ENCODE measurements at regions not wholly inside any gene's neighbourhood (a gene's known extent, or its start where the extent isn't known, plus 50 kb on each side); places are given as distances from the start of the nearest gene placed in this dataset.

- Histone ChIP-seq H3K4me3 (ENCODE audit: low read length) (no peak overlapping the region), H3K27ac (ENCODE audit: low read depth, low read length) (no peak overlapping the region), H3K9me3 (ENCODE audit: low read length) (no peaks in the 10 kb centered on the region), H3K27me3 (ENCODE audit: insufficient read depth, low read length, poor library complexity, severe bottlenecking) (no peaks in the 10 kb centered on the region), H3K36me3 (ENCODE audit: insufficient read depth, low read length) (no peaks in the 10 kb centered on the region), H3K4me1 (ENCODE audit: insufficient read depth, low read length) (no peaks in the 10 kb centered on the region)
- Mint-ChIP-seq H3K27me3 (no peaks in the 10 kb centered on the region), H3K9me3 (peaks cover 0 to 10% (median 5%) of the 10 kb centered on the region in 5 donors), H3K4me1 (no peaks in the 10 kb centered on the region), H3K4me3 (no peak overlapping the region), H3K36me3 (no peaks in the 10 kb centered on the region), H3K27ac (no peak overlapping the region)
- ChIA-PET POLR2A (no interaction called here), CTCF (no interaction called here)
- no peak for DNase-seq
Measured at GRCh38 chr4:159677521-159677920, 574.6 kb downstream of the RAPGEF2 start.

GRCh38 chr4:159682996-159683395 is 580.1 kb downstream of the RAPGEF2 start:
- Mint-ChIP-seq H3K27me3 (no peaks in the 10 kb centered on the region), H3K27ac (no peak overlapping the region), H3K36me3 (no peaks in the 10 kb centered on the region), H3K9me3 (peaks cover 0 to 10% (median 3%) of the 10 kb centered on the region in 5 donors), H3K4me1 (no peaks in the 10 kb centered on the region), H3K4me3 (no peak overlapping the region)
- H3K4me3 ChIP-seq (ENCODE audit: low read length): no peak overlapping the region
- DNase-seq: no peak
- no peak overlapping the region for H3K27ac ChIP-seq (ENCODE audit: low read depth, low read length)
- H3K9me3 ChIP-seq (ENCODE audit: low read length): no peaks in the 10 kb centered on the region
- ChIA-PET POLR2A (no interaction called here), CTCF (no interaction called here)
- H3K4me1 ChIP-seq (ENCODE audit: insufficient read depth, low read length): no peaks in the 10 kb centered on the region
- H3K27me3 ChIP-seq (ENCODE audit: insufficient read depth, low read length, poor library complexity, severe bottlenecking): no peaks in the 10 kb centered on the region
- H3K36me3 ChIP-seq (ENCODE audit: insufficient read depth, low read length): no peaks in the 10 kb centered on the region

GRCh38 chr4:159684061-159684460 is 581.2 kb downstream of the RAPGEF2 start:
- Histone ChIP-seq H3K36me3 (ENCODE audit: insufficient read depth, low read length) (no peaks in the 10 kb centered on the region), H3K27me3 (ENCODE audit: insufficient read depth, low read length, poor library complexity, severe bottlenecking) (no peaks in the 10 kb centered on the region), H3K4me1 (ENCODE audit: insufficient read depth, low read length) (no peaks in the 10 kb centered on the region), H3K9me3 (ENCODE audit: low read length) (no peaks in the 10 kb centered on the region), H3K4me3 (ENCODE audit: low read length) (no peak overlapping the region), H3K27ac (ENCODE audit: low read depth, low read length) (no peak overlapping the region)
- Mint-ChIP-seq H3K4me1 (no peaks in the 10 kb centered on the region), H3K27ac (no peak overlapping the region), H3K27me3 (no peaks in the 10 kb centered on the region), H3K36me3 (no peaks in the 10 kb centered on the region), H3K9me3 (peaks cover 0 to 9% (median 2%) of the 10 kb centered on the region in 5 donors), H3K4me3 (no peak overlapping the region)
- ChIA-PET CTCF (no interaction called here), POLR2A (no interaction called here)
- no peak for DNase-seq

GRCh38 chr4:159685340-159686092 is 582.6 kb downstream of the RAPGEF2 start:
- Histone ChIP-seq H3K27me3 (ENCODE audit: insufficient read depth, low read length, poor library complexity, severe bottlenecking) (no peaks in the 10 kb centered on the region), H3K4me3 (ENCODE audit: low read length) (no peak overlapping the region), H3K9me3 (ENCODE audit: low read length) (no peaks in the 10 kb centered on the region), H3K36me3 (ENCODE audit: insufficient read depth, low read length) (no peaks in the 10 kb centered on the region), H3K4me1 (ENCODE audit: insufficient read depth, low read length) (no peaks in the 10 kb centered on the region), H3K27ac (ENCODE audit: low read depth, low read length) (no peak overlapping the region)
- Mint-ChIP-seq H3K9me3 (peaks cover 1 to 14% (median 12%) of the 10 kb centered on the region in 5 donors), H3K27ac (no peak overlapping the region), H3K4me1 (no peaks in the 10 kb centered on the region), H3K4me3 (no peak overlapping the region), H3K36me3 (no peaks in the 10 kb centered on the region), H3K27me3 (no peaks in the 10 kb centered on the region)
- ChIA-PET CTCF (no interaction called here), POLR2A (no interaction called here)
- no peak for DNase-seq

GRCh38 chr4:159689526-159689925 is 586.6 kb downstream of the RAPGEF2 start:
- H3K4me1 ChIP-seq (ENCODE audit: insufficient read depth, low read length): no peaks in the 10 kb centered on the region
- Mint-ChIP-seq H3K27me3 (no peaks in the 10 kb centered on the region), H3K9me3 (peaks cover 14 to 29% (median 22%) of the 10 kb centered on the region in 5 donors), H3K4me3 (no peak overlapping the region), H3K27ac (no peak overlapping the region), H3K4me1 (no peaks in the 10 kb centered on the region), H3K36me3 (no peaks in the 10 kb centered on the region)
- no peaks in the 10 kb centered on the region for H3K27me3 ChIP-seq (ENCODE audit: insufficient read depth, low read length, poor library complexity, severe bottlenecking)
- H3K36me3 ChIP-seq (ENCODE audit: insufficient read depth, low read length): no peaks in the 10 kb centered on the region
- no peak for DNase-seq
- ChIA-PET CTCF (no interaction called here), POLR2A (no interaction called here)
- no peak overlapping the region for H3K27ac ChIP-seq (ENCODE audit: low read depth, low read length)
- no peak overlapping the region for H3K4me3 ChIP-seq (ENCODE audit: low read length)
- H3K9me3 ChIP-seq (ENCODE audit: low read length): no peaks in the 10 kb centered on the region

- H3K27me3 Mint-ChIP-seq: no peaks in the 10 kb centered on the region
- POLR2A ChIA-PET: no interaction called here
- H3K27ac Mint-ChIP-seq: no peak overlapping the region
- DNase-seq: no peak
- Histone ChIP-seq H3K9me3 (ENCODE audit: low read length) (no peaks in the 10 kb centered on the region), H3K36me3 (ENCODE audit: insufficient read depth, low read length) (no peaks in the 10 kb centered on the region), H3K4me1 (ENCODE audit: insufficient read depth, low read length) (no peaks in the 10 kb centered on the region), H3K4me3 (ENCODE audit: low read length) (no peak overlapping the region), H3K27ac (ENCODE audit: low read depth, low read length) (no peak overlapping the region), H3K27me3 (ENCODE audit: insufficient read depth, low read length, poor library complexity, severe bottlenecking) (no peaks in the 10 kb centered on the region)
- H3K4me1 Mint-ChIP-seq: no peaks in the 10 kb centered on the region
- H3K4me3 Mint-ChIP-seq: no peak overlapping the region
- CTCF ChIA-PET: no interaction called here
- H3K36me3 Mint-ChIP-seq: no peaks in the 10 kb centered on the region
- H3K9me3 Mint-ChIP-seq: peaks cover 12 to 27% (median 18%) of the 10 kb centered on the region in 5 donors
Measured at GRCh38 chr4:159697322-159698283, 594.7 kb downstream of the RAPGEF2 start.

- CTCF ChIA-PET: no interaction called here
- no peaks in the 10 kb centered on the region for H3K9me3 ChIP-seq (ENCODE audit: low read length)
- no peaks in the 10 kb centered on the region for H3K4me1 ChIP-seq (ENCODE audit: insufficient read depth, low read length)
- no peaks in the 10 kb centered on the region for H3K27me3 Mint-ChIP-seq
- H3K27ac ChIP-seq (ENCODE audit: low read depth, low read length): no peak overlapping the region
- H3K36me3 Mint-ChIP-seq: no peaks in the 10 kb centered on the region
- no peak overlapping the region for H3K4me3 ChIP-seq (ENCODE audit: low read length)
- H3K36me3 ChIP-seq (ENCODE audit: insufficient read depth, low read length): no peaks in the 10 kb centered on the region
- H3K27me3 ChIP-seq (ENCODE audit: insufficient read depth, low read length, poor library complexity, severe bottlenecking): no peaks in the 10 kb centered on the region
- POLR2A ChIA-PET: no interaction called here
- no peak overlapping the region for H3K4me3 Mint-ChIP-seq
- no peak for DNase-seq
- H3K9me3 Mint-ChIP-seq: peaks cover 6 to 21% (median 12%) of the 10 kb centered on the region in 5 donors
- H3K27ac Mint-ChIP-seq: no peak overlapping the region
- H3K4me1 Mint-ChIP-seq: no peaks in the 10 kb centered on the region
Measured at GRCh38 chr4:159698336-159698735, 595.5 kb downstream of the RAPGEF2 start.

GRCh38 chr4:159702200-159702599 is 599.3 kb downstream of the RAPGEF2 start:
- POLR2A ChIA-PET: no interaction called here
- DNase-seq: no peak

More at GRCh38 chr4:159702200-159702599, 599.3 kb downstream of the RAPGEF2 start:
- Mint-ChIP-seq H3K27ac (no peak overlapping the region), H3K9me3 (peaks cover 1 to 13% (median 5%) of the 10 kb centered on the region in 5 donors), H3K4me3 (no peak overlapping the region), H3K4me1 (no peaks in the 10 kb centered on the region), H3K27me3 (no peaks in the 10 kb centered on the region), H3K36me3 (no peaks in the 10 kb centered on the region)
- Histone ChIP-seq H3K9me3 (ENCODE audit: low read length) (no peaks in the 10 kb centered on the region), H3K27ac (ENCODE audit: low read depth, low read length) (no peak overlapping the region), H3K27me3 (ENCODE audit: insufficient read depth, low read length, poor library complexity, severe bottlenecking) (no peaks in the 10 kb centered on the region), H3K36me3 (ENCODE audit: insufficient read depth, low read length) (no peaks in the 10 kb centered on the region), H3K4me3 (ENCODE audit: low read length) (no peak overlapping the region), H3K4me1 (ENCODE audit: insufficient read depth, low read length) (no peaks in the 10 kb centered on the region)
- CTCF ChIA-PET: no interaction called here
